WTC11 (cell line): ENCODE measurements at regions not wholly inside any gene's neighbourhood (a gene's known extent, or its start where the extent isn't known, plus 50 kb on each side); places are given as distances from the start of the nearest gene placed in this dataset.

Experiments used
- ATAC-seq: fragments of 200-7000 bp; cut with Tn5 transposase; 2 replicates; pipeline ENCODE4 v1.10.0; 2021; ENCODE audit warnings: mild to moderate bottlenecking, moderate library complexity
- CTCF ChIA-PET: fragments of 300-600 bp; sonication (Branson Sonifier 250); formaldehyde crosslinking; loops from one replicate; lab custom pipeline; 2021; ENCODE audit warnings: antibody characterized with exemption; lab: Charles Lee
- POLR2A ChIA-PET: fragments of 350-600 bp; sonication (Branson Sonifier 250); formaldehyde crosslinking; loops from one replicate; lab custom pipeline; 2021; ENCODE audit warnings: antibody characterized with exemption; lab: Charles Lee
- DNase-seq: peaks from one replicate; pipeline ENCODE4 v3.0.0; 2021; ENCODE audit warnings: low spot score
- H3K27ac Mint-ChIP-seq: 2 replicates; pipeline ENCODE4 v1.8.0; 2021; ENCODE audit warnings: mixed read lengths
- H3K27me3 Mint-ChIP-seq: 2 replicates; pipeline ENCODE4 v1.8.0; 2021; ENCODE audit warnings: low read depth, mild to moderate bottlenecking, moderate library complexity, mixed read lengths
- H3K36me3 Mint-ChIP-seq: 2 replicates; pipeline ENCODE4 v1.8.0; 2021; ENCODE audit warnings: mixed read lengths
- H3K4me1 Mint-ChIP-seq: 2 replicates; pipeline ENCODE4 v1.8.0; 2022; ENCODE audit warnings: mixed read lengths
- H3K4me3 Mint-ChIP-seq: 2 replicates; pipeline ENCODE4 v1.8.0; 2021; ENCODE audit warnings: mild to moderate bottlenecking, moderate library complexity, mixed read lengths
- H3K9me3 Mint-ChIP-seq: 2 replicates; pipeline ENCODE4 v1.8.0; 2021; ENCODE audit warnings: mixed read lengths
- CREM ChIP-seq: sonication (generic); formaldehyde crosslinking; IDR thresholded peaks from 2 replicates; pipeline ENCODE4 v1.8.1; 2022; ENCODE audit warnings: mild to moderate bottlenecking, missing genetic modification reagents, moderate library complexity
- ELF4 ChIP-seq: sonication (generic); formaldehyde crosslinking; IDR thresholded peaks from 2 replicates; pipeline ENCODE4 v1.8.1; 2022; ENCODE audit warnings: low read depth, mild to moderate bottlenecking, moderate library complexity, missing genetic modification reagents
- ESRRA ChIP-seq: sonication (generic); formaldehyde crosslinking; IDR thresholded peaks from 2 replicates; pipeline ENCODE4 v1.8.1; 2022; ENCODE audit warnings: mild to moderate bottlenecking, missing genetic modification reagents, borderline replicate concordance
- FOXP1 ChIP-seq: sonication (generic); formaldehyde crosslinking; IDR thresholded peaks from 2 replicates; pipeline ENCODE4 v1.8.0; 2022; ENCODE audit warnings: missing genetic modification reagents, mild to moderate bottlenecking, moderate library complexity, borderline replicate concordance
- IRF2 ChIP-seq: sonication (generic); formaldehyde crosslinking; IDR thresholded peaks from 2 replicates; pipeline ENCODE4 v1.8.0; 2022; ENCODE audit warnings: low read depth, missing genetic modification reagents, borderline replicate concordance
- MXD4 ChIP-seq: fragments of 250-450 bp; sonication (Bioruptor Pico); IDR thresholded peaks from 2 replicates; pipeline ENCODE4 v1.8.0; 2021; ENCODE audit warnings: mild to moderate bottlenecking, moderate library complexity, borderline replicate concordance
- NFE2L1 ChIP-seq: sonication (generic); formaldehyde crosslinking; IDR thresholded peaks from 2 replicates; pipeline ENCODE4 v1.8.1; 2023; ENCODE audit warnings: missing genetic modification reagents
- NR2C2 ChIP-seq: sonication (generic); formaldehyde crosslinking; IDR thresholded peaks from 2 replicates; pipeline ENCODE4 v1.8.0; 2022; ENCODE audit warnings: mild to moderate bottlenecking, missing genetic modification reagents
- SMAD4 ChIP-seq: sonication (generic); formaldehyde crosslinking; IDR thresholded peaks from 2 replicates; pipeline ENCODE4 v1.8.0; 2022; ENCODE audit warnings: mild to moderate bottlenecking, missing genetic modification reagents
- SOX15 ChIP-seq: fragments of 250-450 bp; sonication (Bioruptor Pico); IDR thresholded peaks from 2 replicates; pipeline ENCODE4 v1.9.0; 2021; ENCODE audit warnings: mild to moderate bottlenecking
- SP1 ChIP-seq: sonication (generic); formaldehyde crosslinking; conservative IDR thresholded peaks from 2 replicates; pipeline ENCODE4 v1.8.1; 2022; ENCODE audit warnings: missing genetic modification reagents
- ZNF232 ChIP-seq: sonication (generic); formaldehyde crosslinking; IDR thresholded peaks from 2 replicates; pipeline ENCODE4 v1.8.0; 2022; ENCODE audit warnings: mild to moderate bottlenecking, missing genetic modification reagents
- ZNF263 ChIP-seq: sonication (generic); formaldehyde crosslinking; IDR thresholded peaks from 2 replicates; pipeline ENCODE4 v1.8.1; 2022; ENCODE audit warnings: low read depth, mild to moderate bottlenecking, moderate library complexity, missing genetic modification reagents
- ZNF416 ChIP-seq: fragments of 250-450 bp; sonication (Bioruptor Pico); IDR thresholded peaks from 2 replicates; pipeline ENCODE4 v1.9.0; 2021; ENCODE audit warnings: mild to moderate bottlenecking, inconsistent platforms
- ZNF423 ChIP-seq: fragments of 250-450 bp; sonication (Bioruptor Pico); IDR thresholded peaks from 2 replicates; pipeline ENCODE4 v2.1.2; 2022; ENCODE audit warnings: mild to moderate bottlenecking, moderate library complexity
- TF ChIP-seq, protein P1 (sequence below): sonication (generic); formaldehyde crosslinking; IDR thresholded peaks from 2 replicates; pipeline ENCODE4 v1.8.1; 2022; ENCODE audit warnings: low read depth, missing genetic modification reagents, borderline replicate concordance
- TF ChIP-seq, protein P2 (sequence below): sonication (generic); formaldehyde crosslinking; IDR thresholded peaks from 2 replicates; pipeline ENCODE4 v1.8.1; 2022; ENCODE audit warnings: mild to moderate bottlenecking, moderate library complexity, missing genetic modification reagents
- TF ChIP-seq, protein P3 (sequence below): sonication (generic); formaldehyde crosslinking; conservative IDR thresholded peaks from 2 replicates; pipeline ENCODE4 v1.8.1; 2023; ENCODE audit warnings: mild to moderate bottlenecking, low read depth, missing genetic modification reagents, moderate library complexity
- TF ChIP-seq, protein P4 (sequence below): sonication (generic); formaldehyde crosslinking; IDR thresholded peaks from 2 replicates; pipeline ENCODE4 v1.8.1; 2023; ENCODE audit warnings: mild to moderate bottlenecking, missing genetic modification reagents
- TF ChIP-seq, protein P5 (sequence below): sonication (generic); formaldehyde crosslinking; IDR thresholded peaks from 2 replicates; pipeline ENCODE4 v1.8.1; 2023; ENCODE audit warnings: mild to moderate bottlenecking, moderate library complexity, missing genetic modification reagents
- TF ChIP-seq, protein P6 (sequence below): sonication (generic); formaldehyde crosslinking; IDR thresholded peaks from 2 replicates; pipeline ENCODE4 v1.8.0; 2023; ENCODE audit warnings: mild to moderate bottlenecking, missing genetic modification reagents
- TF ChIP-seq, protein P7 (sequence below): fragments of 250-450 bp; sonication (Bioruptor Pico); IDR thresholded peaks from 2 replicates; pipeline ENCODE4 v2.1.2; 2022; ENCODE audit warnings: mild to moderate bottlenecking, moderate library complexity

DNA sequence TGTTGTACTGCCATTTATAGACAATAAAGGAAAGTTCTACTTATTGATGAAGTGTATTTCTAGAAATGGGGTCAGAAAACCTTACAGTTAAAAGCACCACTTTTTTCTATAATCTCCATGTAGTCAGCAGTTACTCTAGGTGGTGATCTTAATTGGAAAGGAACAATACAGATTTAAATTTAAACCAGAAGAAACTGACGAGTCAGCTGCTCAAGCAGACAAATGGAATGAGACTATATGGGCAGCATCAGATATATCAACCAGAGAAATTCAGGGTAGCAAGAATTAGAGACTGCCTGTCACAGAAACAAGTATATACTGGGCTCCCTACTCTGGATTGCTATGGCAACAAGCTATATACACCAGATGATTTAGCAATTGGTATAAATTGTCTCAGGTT is 99.6 kb upstream of the SCG2 start:
- ChIA-PET CTCF (no interaction called here), POLR2A (no interaction called here)
- no peak for TF ChIP-seq FOXP1 (CRISPR knock-in tag)
- TF ChIP-seq, protein P1, sequence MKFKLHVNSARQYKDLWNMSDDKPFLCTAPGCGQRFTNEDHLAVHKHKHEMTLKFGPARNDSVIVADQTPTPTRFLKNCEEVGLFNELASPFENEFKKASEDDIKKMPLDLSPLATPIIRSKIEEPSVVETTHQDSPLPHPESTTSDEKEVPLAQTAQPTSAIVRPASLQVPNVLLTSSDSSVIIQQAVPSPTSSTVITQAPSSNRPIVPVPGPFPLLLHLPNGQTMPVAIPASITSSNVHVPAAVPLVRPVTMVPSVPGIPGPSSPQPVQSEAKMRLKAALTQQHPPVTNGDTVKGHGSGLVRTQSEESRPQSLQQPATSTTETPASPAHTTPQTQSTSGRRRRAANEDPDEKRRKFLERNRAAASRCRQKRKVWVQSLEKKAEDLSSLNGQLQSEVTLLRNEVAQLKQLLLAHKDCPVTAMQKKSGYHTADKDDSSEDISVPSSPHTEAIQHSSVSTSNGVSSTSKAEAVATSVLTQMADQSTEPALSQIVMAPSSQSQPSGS (CRISPR knock-in tag), result no peak
- no peak for TF ChIP-seq ESRRA
- TF ChIP-seq, protein P2, sequence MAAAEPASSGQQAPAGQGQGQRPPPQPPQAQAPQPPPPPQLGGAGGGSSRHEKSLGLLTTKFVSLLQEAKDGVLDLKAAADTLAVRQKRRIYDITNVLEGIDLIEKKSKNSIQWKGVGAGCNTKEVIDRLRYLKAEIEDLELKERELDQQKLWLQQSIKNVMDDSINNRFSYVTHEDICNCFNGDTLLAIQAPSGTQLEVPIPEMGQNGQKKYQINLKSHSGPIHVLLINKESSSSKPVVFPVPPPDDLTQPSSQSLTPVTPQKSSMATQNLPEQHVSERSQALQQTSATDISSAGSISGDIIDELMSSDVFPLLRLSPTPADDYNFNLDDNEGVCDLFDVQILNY (CRISPR knock-in tag), result no peak
- no peak for TF ChIP-seq ZNF232 (CRISPR knock-in tag)
- no peak for TF ChIP-seq SOX15 (CRISPR knock-in tag)
- TF ChIP-seq, protein P3, sequence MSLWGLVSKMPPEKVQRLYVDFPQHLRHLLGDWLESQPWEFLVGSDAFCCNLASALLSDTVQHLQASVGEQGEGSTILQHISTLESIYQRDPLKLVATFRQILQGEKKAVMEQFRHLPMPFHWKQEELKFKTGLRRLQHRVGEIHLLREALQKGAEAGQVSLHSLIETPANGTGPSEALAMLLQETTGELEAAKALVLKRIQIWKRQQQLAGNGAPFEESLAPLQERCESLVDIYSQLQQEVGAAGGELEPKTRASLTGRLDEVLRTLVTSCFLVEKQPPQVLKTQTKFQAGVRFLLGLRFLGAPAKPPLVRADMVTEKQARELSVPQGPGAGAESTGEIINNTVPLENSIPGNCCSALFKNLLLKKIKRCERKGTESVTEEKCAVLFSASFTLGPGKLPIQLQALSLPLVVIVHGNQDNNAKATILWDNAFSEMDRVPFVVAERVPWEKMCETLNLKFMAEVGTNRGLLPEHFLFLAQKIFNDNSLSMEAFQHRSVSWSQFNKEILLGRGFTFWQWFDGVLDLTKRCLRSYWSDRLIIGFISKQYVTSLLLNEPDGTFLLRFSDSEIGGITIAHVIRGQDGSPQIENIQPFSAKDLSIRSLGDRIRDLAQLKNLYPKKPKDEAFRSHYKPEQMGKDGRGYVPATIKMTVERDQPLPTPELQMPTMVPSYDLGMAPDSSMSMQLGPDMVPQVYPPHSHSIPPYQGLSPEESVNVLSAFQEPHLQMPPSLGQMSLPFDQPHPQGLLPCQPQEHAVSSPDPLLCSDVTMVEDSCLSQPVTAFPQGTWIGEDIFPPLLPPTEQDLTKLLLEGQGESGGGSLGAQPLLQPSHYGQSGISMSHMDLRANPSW (CRISPR knock-in tag), result no peak
- TF ChIP-seq ZNF423 (CRISPR knock-in tag), result no peak
- TF ChIP-seq SP1 (CRISPR knock-in tag), result no peak

DNA sequence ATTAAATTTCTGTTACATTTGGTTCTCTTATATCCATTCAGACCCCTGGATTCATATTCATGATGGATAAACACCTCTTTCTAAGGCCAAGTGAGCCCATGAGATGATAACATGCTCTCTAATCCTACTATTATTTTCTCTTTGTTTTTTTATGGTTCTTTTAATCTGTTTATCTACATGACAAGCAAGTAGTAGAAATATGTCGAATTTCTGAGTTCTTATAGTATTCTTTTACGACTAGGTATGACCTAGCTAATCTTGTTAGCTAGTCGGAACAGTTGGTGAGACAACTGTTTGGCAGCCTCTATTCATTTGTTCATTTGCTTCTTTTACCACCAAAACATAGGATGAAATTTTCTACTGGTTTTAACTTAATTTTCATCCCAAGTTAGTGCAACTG is 98.1 kb upstream of the SCG2 start:
- ChIA-PET CTCF (no interaction called here), POLR2A (no interaction called here)
- Mint-ChIP-seq H3K4me1 (no peaks in the 10 kb centered on the region), H3K27ac (no peak overlapping the region), H3K36me3 (no peaks in the 10 kb centered on the region), H3K27me3 (no peaks in the 10 kb centered on the region), H3K4me3 (no peak overlapping the region), H3K9me3 (no peaks in the 10 kb centered on the region)
- ATAC-seq (no peak), DNase-seq (no peak)
- no peak for TF ChIP-seq CREM (CRISPR knock-in tag)
- no peak for TF ChIP-seq ELF4 (CRISPR knock-in tag)
- no peak for TF ChIP-seq MXD4
- no peak for TF ChIP-seq IRF2 (CRISPR knock-in tag)
- TF ChIP-seq, protein P4, sequence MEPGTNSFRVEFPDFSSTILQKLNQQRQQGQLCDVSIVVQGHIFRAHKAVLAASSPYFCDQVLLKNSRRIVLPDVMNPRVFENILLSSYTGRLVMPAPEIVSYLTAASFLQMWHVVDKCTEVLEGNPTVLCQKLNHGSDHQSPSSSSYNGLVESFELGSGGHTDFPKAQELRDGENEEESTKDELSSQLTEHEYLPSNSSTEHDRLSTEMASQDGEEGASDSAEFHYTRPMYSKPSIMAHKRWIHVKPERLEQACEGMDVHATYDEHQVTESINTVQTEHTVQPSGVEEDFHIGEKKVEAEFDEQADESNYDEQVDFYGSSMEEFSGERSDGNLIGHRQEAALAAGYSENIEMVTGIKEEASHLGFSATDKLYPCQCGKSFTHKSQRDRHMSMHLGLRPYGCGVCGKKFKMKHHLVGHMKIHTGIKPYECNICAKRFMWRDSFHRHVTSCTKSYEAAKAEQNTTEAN (CRISPR knock-in tag), result no peak
- no peak for TF ChIP-seq SMAD4 (CRISPR knock-in tag)
- no peak for TF ChIP-seq ZNF263 (CRISPR knock-in tag)
- no peak for TF ChIP-seq ZNF416
- no peak for TF ChIP-seq NFE2L1 (CRISPR knock-in tag)
- TF ChIP-seq, protein P5, sequence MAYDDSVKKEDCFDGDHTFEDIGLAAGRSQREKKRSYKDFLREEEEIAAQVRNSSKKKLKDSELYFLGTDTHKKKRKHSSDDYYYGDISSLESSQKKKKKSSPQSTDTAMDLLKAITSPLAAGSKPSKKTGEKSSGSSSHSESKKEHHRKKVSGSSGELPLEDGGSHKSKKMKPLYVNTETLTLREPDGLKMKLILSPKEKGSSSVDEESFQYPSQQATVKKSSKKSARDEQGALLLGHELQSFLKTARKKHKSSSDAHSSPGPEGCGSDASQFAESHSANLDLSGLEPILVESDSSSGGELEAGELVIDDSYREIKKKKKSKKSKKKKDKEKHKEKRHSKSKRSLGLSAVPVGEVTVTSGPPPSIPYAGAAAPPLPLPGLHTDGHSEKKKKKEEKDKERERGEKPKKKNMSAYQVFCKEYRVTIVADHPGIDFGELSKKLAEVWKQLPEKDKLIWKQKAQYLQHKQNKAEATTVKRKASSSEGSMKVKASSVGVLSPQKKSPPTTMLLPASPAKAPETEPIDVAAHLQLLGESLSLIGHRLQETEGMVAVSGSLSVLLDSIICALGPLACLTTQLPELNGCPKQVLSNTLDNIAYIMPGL (CRISPR knock-in tag), result no peak
- no peak for TF ChIP-seq NR2C2 (CRISPR knock-in tag)
- TF ChIP-seq SOX15 (CRISPR knock-in tag), result no peak
- TF ChIP-seq FOXP1 (CRISPR knock-in tag), result no peak
- TF ChIP-seq, protein P1 (CRISPR knock-in tag), result no peak
- TF ChIP-seq, protein P6, sequence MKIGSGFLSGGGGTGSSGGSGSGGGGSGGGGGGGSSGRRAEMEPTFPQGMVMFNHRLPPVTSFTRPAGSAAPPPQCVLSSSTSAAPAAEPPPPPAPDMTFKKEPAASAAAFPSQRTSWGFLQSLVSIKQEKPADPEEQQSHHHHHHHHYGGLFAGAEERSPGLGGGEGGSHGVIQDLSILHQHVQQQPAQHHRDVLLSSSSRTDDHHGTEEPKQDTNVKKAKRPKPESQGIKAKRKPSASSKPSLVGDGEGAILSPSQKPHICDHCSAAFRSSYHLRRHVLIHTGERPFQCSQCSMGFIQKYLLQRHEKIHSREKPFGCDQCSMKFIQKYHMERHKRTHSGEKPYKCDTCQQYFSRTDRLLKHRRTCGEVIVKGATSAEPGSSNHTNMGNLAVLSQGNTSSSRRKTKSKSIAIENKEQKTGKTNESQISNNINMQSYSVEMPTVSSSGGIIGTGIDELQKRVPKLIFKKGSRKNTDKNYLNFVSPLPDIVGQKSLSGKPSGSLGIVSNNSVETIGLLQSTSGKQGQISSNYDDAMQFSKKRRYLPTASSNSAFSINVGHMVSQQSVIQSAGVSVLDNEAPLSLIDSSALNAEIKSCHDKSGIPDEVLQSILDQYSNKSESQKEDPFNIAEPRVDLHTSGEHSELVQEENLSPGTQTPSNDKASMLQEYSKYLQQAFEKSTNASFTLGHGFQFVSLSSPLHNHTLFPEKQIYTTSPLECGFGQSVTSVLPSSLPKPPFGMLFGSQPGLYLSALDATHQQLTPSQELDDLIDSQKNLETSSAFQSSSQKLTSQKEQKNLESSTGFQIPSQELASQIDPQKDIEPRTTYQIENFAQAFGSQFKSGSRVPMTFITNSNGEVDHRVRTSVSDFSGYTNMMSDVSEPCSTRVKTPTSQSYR (CRISPR knock-in tag), result no peak
- TF ChIP-seq, protein P7, sequence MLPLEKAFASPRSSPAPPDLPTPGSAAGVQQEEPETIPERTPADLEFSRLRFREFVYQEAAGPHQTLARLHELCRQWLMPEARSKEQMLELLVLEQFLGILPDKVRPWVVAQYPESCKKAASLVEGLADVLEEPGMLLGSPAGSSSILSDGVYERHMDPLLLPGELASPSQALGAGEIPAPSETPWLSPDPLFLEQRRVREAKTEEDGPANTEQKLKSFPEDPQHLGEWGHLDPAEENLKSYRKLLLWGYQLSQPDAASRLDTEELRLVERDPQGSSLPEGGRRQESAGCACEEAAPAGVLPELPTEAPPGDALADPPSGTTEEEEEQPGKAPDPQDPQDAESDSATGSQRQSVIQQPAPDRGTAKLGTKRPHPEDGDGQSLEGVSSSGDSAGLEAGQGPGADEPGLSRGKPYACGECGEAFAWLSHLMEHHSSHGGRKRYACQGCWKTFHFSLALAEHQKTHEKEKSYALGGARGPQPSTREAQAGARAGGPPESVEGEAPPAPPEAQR (CRISPR knock-in tag), result no peak

More for the DNA sequence above, 99.6 kb upstream of the SCG2 start:
- Mint-ChIP-seq H3K36me3 (no peaks in the 10 kb centered on the region), H3K27me3 (no peaks in the 10 kb centered on the region), H3K27ac (no peak overlapping the region), H3K4me1 (no peaks in the 10 kb centered on the region), H3K9me3 (no peaks in the 10 kb centered on the region), H3K4me3 (no peak overlapping the region)
- DNase-seq (no peak), ATAC-seq (no peak)
